PC-9 (cell line): ENCODE measurements at regions not wholly inside any gene's neighbourhood (a gene's known extent, or its start where the extent isn't known, plus 50 kb on each side); places are given as distances from the start of the nearest gene placed in this dataset.

Experiments used
- CTCF ChIP-seq: fragments of 200-600 bp; sonication (generic); conservative IDR thresholded peaks from 2 replicates; pipeline ENCODE4 v1.6.1; 2017; ENCODE audit warnings: mixed run types, antibody characterized with exemption, mild to moderate bottlenecking, moderate library complexity
- EZH2 ChIP-seq: fragments of 200-600 bp; sonication (generic); IDR thresholded peaks from 2 replicates; pipeline ENCODE4 v1.8.0; 2017; ENCODE audit warnings: antibody characterized with exemption, low read depth

- TF ChIP-seq EZH2 (no peak), CTCF (no peak)
Observed at GRCh38 chr4:79498282-79498681, 90.3 kb upstream of the GK2 start.
